ENCODE measurements at regions not wholly inside any gene's neighbourhood (a gene's known extent, or its start where the extent isn't known, plus 50 kb on each side); places are given as distances from the start of the nearest gene placed in this dataset.

DNA sequence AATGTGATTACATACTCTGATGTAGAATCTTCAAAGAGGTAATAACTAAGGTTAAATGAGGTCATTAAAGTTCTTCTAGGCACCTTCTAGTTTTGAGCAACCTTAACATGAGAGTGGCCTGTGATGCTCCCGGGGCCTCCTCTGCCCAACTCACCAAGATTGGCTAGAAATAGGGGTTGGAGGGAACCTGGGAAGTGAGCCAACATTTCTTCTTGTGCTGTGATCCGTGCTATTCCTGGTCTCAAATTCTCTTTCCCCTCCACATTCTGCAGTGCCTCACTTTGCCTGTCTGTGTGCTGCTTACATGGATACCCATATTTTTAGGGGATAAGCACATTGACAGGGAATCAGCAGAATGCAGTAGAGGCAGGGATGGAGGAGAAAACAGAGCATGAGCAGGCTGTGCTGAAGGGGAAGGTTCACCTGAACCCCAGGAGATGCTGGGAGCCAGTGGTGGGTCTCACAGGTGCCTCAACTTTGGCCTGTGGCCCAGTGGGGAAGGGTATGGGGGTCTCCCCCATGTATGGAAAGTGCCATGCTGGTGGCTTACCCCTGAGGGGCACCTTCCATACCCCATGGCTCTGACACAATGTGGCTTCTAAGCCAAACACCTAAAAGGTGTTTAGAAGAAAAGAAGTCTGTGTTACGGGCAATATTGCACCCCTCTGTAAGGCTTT lies 164.7 kb upstream of the CHD6 start:
- TF ChIP-seq, protein P1, sequence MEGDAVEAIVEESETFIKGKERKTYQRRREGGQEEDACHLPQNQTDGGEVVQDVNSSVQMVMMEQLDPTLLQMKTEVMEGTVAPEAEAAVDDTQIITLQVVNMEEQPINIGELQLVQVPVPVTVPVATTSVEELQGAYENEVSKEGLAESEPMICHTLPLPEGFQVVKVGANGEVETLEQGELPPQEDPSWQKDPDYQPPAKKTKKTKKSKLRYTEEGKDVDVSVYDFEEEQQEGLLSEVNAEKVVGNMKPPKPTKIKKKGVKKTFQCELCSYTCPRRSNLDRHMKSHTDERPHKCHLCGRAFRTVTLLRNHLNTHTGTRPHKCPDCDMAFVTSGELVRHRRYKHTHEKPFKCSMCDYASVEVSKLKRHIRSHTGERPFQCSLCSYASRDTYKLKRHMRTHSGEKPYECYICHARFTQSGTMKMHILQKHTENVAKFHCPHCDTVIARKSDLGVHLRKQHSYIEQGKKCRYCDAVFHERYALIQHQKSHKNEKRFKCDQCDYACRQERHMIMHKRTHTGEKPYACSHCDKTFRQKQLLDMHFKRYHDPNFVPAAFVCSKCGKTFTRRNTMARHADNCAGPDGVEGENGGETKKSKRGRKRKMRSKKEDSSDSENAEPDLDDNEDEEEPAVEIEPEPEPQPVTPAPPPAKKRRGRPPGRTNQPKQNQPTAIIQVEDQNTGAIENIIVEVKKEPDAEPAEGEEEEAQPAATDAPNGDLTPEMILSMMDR (IDR thresholded peaks at IDR 0.05): no peak
- H3K36me3 ChIP-seq: no peaks in the 10 kb centered on the region
- H3K4me3 ChIP-seq: no peak overlapping the region
- ATAC-seq: no peak
- no peak overlapping the region for H3K27ac ChIP-seq
- no peaks in the 10 kb centered on the region for H3K9me3 ChIP-seq
- H3K4me1 ChIP-seq: no peaks in the 10 kb centered on the region
- peaks cover 0 to 20% of the 10 kb centered on the region in 2 donors for H3K27me3 ChIP-seq
- DNase-seq: no peak
- intact Hi-C loops (cut with DNase I): no loop called here

- Histone ChIP-seq H3K4me1 (no peaks in the 10 kb centered on the region), H3K9me3 (no peaks in the 10 kb centered on the region), H3K4me3 (no peak overlapping the region), H3K36me3 (no peaks in the 10 kb centered on the region), H3K27me3 (peaks cover 0 to 20% of the 10 kb centered on the region in 2 donors), H3K27ac (no peak overlapping the region)
- DNase-seq: no peak
- no peak for ATAC-seq
- TF ChIP-seq, protein P1 (IDR thresholded peaks at IDR 0.05): no peak
- intact Hi-C loops (cut with DNase I): no loop called here
Measured at GRCh38 chr20:41782255-41782654, 164.1 kb upstream of the CHD6 start.

DNA sequence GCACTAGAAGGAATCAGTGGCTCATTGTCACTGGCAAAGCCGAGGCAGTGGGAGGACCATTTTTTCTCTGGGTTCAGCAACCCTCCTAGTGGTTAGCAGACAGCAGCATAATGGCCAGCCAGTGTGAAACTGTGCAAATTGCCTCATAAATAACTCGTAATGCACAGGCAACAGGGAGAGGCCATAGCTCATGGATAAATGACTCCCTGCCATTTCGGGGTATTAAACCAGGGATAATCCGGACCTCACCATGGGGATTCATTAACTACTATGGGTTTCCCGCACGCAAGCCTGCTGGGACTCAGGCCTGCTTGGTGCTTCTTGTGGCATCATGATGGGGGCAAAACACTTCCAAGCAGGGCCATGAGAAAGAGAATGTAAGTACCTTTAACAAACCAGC lies 158.2 kb upstream of the CHD6 start:
- Histone ChIP-seq H3K36me3 (no peaks in the 10 kb centered on the region), H3K27me3 (peaks cover 0 to 46% of the 10 kb centered on the region in 2 donors), H3K4me3 (no peak overlapping the region), H3K9me3 (no peaks in the 10 kb centered on the region), H3K27ac (no peak overlapping the region), H3K4me1 (no peaks in the 10 kb centered on the region)
- no peak for DNase-seq
- TF ChIP-seq, protein P1 (IDR thresholded peaks at IDR 0.05): no peak
- intact Hi-C loops (cut with DNase I): no loop called here
- no peak for ATAC-seq

- no peak for DNase-seq
- intact Hi-C loops (cut with DNase I): no loop called here
- TF ChIP-seq, protein P1 (IDR thresholded peaks at IDR 0.05): no peak
- no peaks in the 10 kb centered on the region for H3K36me3 ChIP-seq
- no peak overlapping the region for H3K27ac ChIP-seq
- H3K27me3 ChIP-seq: peaks cover 0 to 52% of the 10 kb centered on the region in 2 donors
- ATAC-seq: no peak
- H3K4me3 ChIP-seq: no peak overlapping the region
- H3K9me3 ChIP-seq: no peaks in the 10 kb centered on the region
- H3K4me1 ChIP-seq: no peaks in the 10 kb centered on the region
Measured at GRCh38 chr20:41774291-41774690, 156.1 kb upstream of the CHD6 start.

GRCh38 chr20:41770965-41771364 lies 152.8 kb upstream of the CHD6 start:
- TF ChIP-seq, protein P1 (IDR thresholded peaks at IDR 0.05): no peak
- H3K27me3 ChIP-seq: peaks cover 0 to 31% of the 10 kb centered on the region in 2 donors
- no peak overlapping the region for H3K27ac ChIP-seq
- DNase-seq (no peak), ATAC-seq (no peak)
- no peaks in the 10 kb centered on the region for H3K36me3 ChIP-seq
- intact Hi-C loops (cut with DNase I): no loop called here
- H3K9me3 ChIP-seq: peaks cover 0 to 6% of the 10 kb centered on the region in 2 donors
- H3K4me1 ChIP-seq: no peaks in the 10 kb centered on the region
- no peak overlapping the region for H3K4me3 ChIP-seq

All from left lung (tissue), 4 donors.